Liver (tissue), 7 donors: ENCODE measurements at regions not wholly inside any gene's neighbourhood (a gene's known extent, or its start where the extent isn't known, plus 50 kb on each side); places are given as distances from the start of the nearest gene placed in this dataset.

Experiments used
- DNase-seq: peaks from one replicate; pipeline ENCODE4 v3.0.0-alpha.2; 2017; ENCODE audit warnings: low spot score
- H3K27ac ChIP-seq, 2 donors: one replicate each; pipeline ENCODE4 v1.7.0; 2013; ENCODE audit warnings: inconsistent platforms in 2 of 2, low read length in 2 of 2, control low read depth in 1 of 2, low read depth in 1 of 2, mild to moderate bottlenecking in 1 of 2
- H3K27me3 ChIP-seq, 4 donors: one replicate each; pipeline versions ENCODE4 v1.6.1 to v1.7.0; 2013; ENCODE audit warnings: low read length in 3 of 4, inconsistent platforms in 1 of 4, mild to moderate bottlenecking in 1 of 4, moderate library complexity in 1 of 4; ENCODE audit not compliant: control insufficient read depth in 4 of 4, insufficient read depth in 4 of 4
- H3K36me3 ChIP-seq, 4 donors: one replicate each; pipeline versions ENCODE4 v1.6.1 to v1.7.0; 2013; ENCODE audit warnings: low read length in 3 of 4, mild to moderate bottlenecking in 3 of 4, low read depth in 1 of 4, moderate library complexity in 1 of 4; ENCODE audit not compliant: control insufficient read depth in 4 of 4, insufficient read depth in 3 of 4
- H3K4me1 ChIP-seq, 4 donors: one replicate each; pipeline versions ENCODE4 v1.6.1 to v1.7.0; 2013; ENCODE audit warnings: low read length in 3 of 4, mild to moderate bottlenecking in 3 of 4, moderate library complexity in 1 of 4; ENCODE audit not compliant: control insufficient read depth in 4 of 4, insufficient read depth in 4 of 4
- H3K4me3 ChIP-seq, 3 donors: one replicate each; pipeline versions ENCODE4 v1.6.1 to v1.7.0; 2013; ENCODE audit warnings: low read length in 3 of 3, control low read depth in 1 of 3, low read depth in 1 of 3, mild to moderate bottlenecking in 1 of 3
- H3K9ac ChIP-seq, 2 donors: one replicate each; pipeline ENCODE4 v1.7.0; 2013; ENCODE audit warnings: low read length in 2 of 2, mild to moderate bottlenecking in 2 of 2, moderate library complexity in 2 of 2, control low read depth in 1 of 2, low read depth in 1 of 2
- H3K9me3 ChIP-seq, 4 donors: one replicate each; pipeline versions ENCODE4 v1.6.1 to v1.7.0; 2013; ENCODE audit warnings: low read length in 3 of 4; ENCODE audit not compliant: control insufficient read depth in 4 of 4
- EGR1 ChIP-seq, 2 donors: IDR thresholded peaks; 2 replicates each; pipeline ENCODE4 v1.6.1; 2016 to 2018; ENCODE audit warnings: antibody characterized with exemption in 2 of 2, low read depth in 2 of 2
- FOXA1 ChIP-seq: IDR thresholded peaks from 2 replicates; pipeline ENCODE4 v1.6.1; 2016; ENCODE audit warnings: antibody characterized with exemption
- FOXA2 ChIP-seq: IDR thresholded peaks from 2 replicates; pipeline ENCODE4 v1.6.1; 2016; ENCODE audit warnings: antibody characterized with exemption
- GABPA ChIP-seq, 2 donors: IDR thresholded peaks in 1 of 2; conservative IDR thresholded peaks in 1 of 2; 2 replicates each; pipeline ENCODE4 v1.6.1; 2016; ENCODE audit warnings: antibody characterized with exemption in 2 of 2, mild to moderate bottlenecking in 1 of 2, moderate library complexity in 1 of 2
- HNF4G ChIP-seq: IDR thresholded peaks from 2 replicates; pipeline ENCODE4 v1.6.1; 2016; ENCODE audit warnings: antibody characterized with exemption
- JUND ChIP-seq, 2 donors: IDR thresholded peaks; 2 replicates each; pipeline ENCODE4 v1.6.1; 2016; ENCODE audit warnings: antibody characterized with exemption in 2 of 2
- NR2F2 ChIP-seq: IDR thresholded peaks from 2 replicates; pipeline ENCODE4 v1.6.1; 2016; ENCODE audit warnings: antibody characterized with exemption
- RXRA ChIP-seq, 2 donors: IDR thresholded peaks; 2 replicates each; pipeline ENCODE4 v1.6.1; 2017 to 2018; ENCODE audit warnings: antibody characterized with exemption in 2 of 2, mild to moderate bottlenecking in 1 of 2
- SP1 ChIP-seq: IDR thresholded peaks from 2 replicates; pipeline ENCODE4 v1.6.1; 2018; ENCODE audit warnings: antibody characterized with exemption, mild to moderate bottlenecking
- TAF1 ChIP-seq: conservative IDR thresholded peaks from 2 replicates; pipeline ENCODE4 v1.6.1; 2016; ENCODE audit warnings: antibody characterized with exemption, mild to moderate bottlenecking
- YY1 ChIP-seq: IDR thresholded peaks from 2 replicates; pipeline ENCODE4 v1.6.1; 2016; ENCODE audit warnings: antibody characterized with exemption, mild to moderate bottlenecking
- WGBS: extraction: QIAGEN DNeasy Blood & Tissue Kit; methylation state at CpG from one replicate; pipeline ENCODE4 v1.1.7; 2013; 5-methylcytosine and 5-hydroxymethylcytosine counted together
- TF ChIP-seq, protein P1 (sequence below): IDR thresholded peaks from 2 replicates; pipeline ENCODE4 v1.6.1; 2016; ENCODE audit warnings: antibody characterized with exemption
- TF ChIP-seq, protein P2 (sequence below): IDR thresholded peaks from 2 replicates; pipeline ENCODE4 v1.6.1; 2016; ENCODE audit warnings: antibody characterized with exemption
- TF ChIP-seq, protein P3 (sequence below): IDR thresholded peaks from 2 replicates; pipeline ENCODE4 v1.6.1; 2016; ENCODE audit warnings: antibody characterized with exemption, mild to moderate bottlenecking
- TF ChIP-seq, protein P4 (sequence below): IDR thresholded peaks from 2 replicates; pipeline ENCODE4 v1.6.1; 2016; ENCODE audit warnings: antibody characterized with exemption
- donor health status: healthy.
- donor health status: healthy.
- donor health status: healthy.
- donor health status: healthy.

DNA sequence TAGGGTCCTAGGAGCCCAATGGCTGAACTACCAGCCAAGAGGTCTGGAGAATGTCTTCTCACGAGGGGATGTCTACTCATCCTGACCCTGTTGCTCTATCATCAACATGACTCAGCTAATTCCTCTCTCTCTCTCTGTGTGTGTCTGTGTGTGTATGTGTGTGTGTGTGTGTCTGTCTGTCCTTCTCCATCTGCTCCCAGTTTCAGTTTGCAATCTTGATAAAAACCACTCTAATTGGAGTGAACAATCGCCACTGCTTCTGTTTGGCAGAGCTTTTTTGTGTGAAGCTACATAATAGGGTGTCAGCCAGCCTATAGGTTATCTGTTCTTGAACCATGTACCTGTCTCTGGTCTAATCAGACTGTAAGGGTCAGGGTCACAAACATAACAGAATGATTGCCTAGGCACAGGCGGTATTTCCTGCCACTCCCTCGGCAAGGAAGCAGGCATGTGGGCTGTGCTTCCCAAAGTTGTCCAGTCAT is 219.8 kb downstream of the SH3BP4 start:
- H3K27ac ChIP-seq = no peak overlapping the region

DNA sequence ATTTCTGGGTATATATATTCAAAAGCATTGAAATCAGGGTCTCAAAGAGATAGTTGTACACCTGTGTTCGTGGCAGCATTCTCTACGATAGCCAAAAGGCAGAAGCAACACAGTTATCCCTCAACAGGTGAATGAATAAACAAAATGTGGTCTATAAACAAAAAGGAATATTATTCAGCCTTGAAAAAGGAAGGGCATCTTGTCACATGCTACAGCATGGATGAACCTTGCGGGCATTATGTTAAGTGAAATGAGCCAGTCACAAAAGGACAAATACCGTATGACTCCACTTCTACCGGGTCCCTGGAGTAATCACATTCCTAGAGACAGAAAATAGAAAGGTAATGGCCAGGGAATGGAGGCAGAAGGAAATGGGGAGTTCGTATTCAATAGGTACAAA is 228.8 kb downstream of the SH3BP4 start:
- no peak overlapping the region for H3K9ac ChIP-seq
- peaks cover 0 to 3% (median 0%) of the 10 kb centered on the region in 4 donors for H3K9me3 ChIP-seq
- no peak overlapping the region for H3K27ac ChIP-seq
- DNase-seq = no peak
- no peaks in the 10 kb centered on the region for H3K4me1 ChIP-seq
- no peak overlapping the region for H3K4me3 ChIP-seq
- TF ChIP-seq, protein P1, sequence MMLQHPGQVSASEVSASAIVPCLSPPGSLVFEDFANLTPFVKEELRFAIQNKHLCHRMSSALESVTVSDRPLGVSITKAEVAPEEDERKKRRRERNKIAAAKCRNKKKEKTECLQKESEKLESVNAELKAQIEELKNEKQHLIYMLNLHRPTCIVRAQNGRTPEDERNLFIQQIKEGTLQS = no peak
- TF ChIP-seq YY1 (no peak), RXRA (IDR thresholded peaks at IDR 0.05) (no peak), HNF4G (no peak), FOXA1 (no peak), NR2F2 (no peak)
- TF ChIP-seq, protein P2, sequence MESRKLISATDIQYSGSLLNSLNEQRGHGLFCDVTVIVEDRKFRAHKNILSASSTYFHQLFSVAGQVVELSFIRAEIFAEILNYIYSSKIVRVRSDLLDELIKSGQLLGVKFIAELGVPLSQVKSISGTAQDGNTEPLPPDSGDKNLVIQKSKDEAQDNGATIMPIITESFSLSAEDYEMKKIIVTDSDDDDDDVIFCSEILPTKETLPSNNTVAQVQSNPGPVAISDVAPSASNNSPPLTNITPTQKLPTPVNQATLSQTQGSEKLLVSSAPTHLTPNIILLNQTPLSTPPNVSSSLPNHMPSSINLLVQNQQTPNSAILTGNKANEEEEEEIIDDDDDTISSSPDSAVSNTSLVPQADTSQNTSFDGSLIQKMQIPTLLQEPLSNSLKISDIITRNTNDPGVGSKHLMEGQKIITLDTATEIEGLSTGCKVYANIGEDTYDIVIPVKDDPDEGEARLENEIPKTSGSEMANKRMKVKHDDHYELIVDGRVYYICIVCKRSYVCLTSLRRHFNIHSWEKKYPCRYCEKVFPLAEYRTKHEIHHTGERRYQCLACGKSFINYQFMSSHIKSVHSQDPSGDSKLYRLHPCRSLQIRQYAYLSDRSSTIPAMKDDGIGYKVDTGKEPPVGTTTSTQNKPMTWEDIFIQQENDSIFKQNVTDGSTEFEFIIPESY = no peak
- TF ChIP-seq, protein P3, sequence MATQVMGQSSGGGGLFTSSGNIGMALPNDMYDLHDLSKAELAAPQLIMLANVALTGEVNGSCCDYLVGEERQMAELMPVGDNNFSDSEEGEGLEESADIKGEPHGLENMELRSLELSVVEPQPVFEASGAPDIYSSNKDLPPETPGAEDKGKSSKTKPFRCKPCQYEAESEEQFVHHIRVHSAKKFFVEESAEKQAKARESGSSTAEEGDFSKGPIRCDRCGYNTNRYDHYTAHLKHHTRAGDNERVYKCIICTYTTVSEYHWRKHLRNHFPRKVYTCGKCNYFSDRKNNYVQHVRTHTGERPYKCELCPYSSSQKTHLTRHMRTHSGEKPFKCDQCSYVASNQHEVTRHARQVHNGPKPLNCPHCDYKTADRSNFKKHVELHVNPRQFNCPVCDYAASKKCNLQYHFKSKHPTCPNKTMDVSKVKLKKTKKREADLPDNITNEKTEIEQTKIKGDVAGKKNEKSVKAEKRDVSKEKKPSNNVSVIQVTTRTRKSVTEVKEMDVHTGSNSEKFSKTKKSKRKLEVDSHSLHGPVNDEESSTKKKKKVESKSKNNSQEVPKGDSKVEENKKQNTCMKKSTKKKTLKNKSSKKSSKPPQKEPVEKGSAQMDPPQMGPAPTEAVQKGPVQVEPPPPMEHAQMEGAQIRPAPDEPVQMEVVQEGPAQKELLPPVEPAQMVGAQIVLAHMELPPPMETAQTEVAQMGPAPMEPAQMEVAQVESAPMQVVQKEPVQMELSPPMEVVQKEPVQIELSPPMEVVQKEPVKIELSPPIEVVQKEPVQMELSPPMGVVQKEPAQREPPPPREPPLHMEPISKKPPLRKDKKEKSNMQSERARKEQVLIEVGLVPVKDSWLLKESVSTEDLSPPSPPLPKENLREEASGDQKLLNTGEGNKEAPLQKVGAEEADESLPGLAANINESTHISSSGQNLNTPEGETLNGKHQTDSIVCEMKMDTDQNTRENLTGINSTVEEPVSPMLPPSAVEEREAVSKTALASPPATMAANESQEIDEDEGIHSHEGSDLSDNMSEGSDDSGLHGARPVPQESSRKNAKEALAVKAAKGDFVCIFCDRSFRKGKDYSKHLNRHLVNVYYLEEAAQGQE = no peak
- no peaks in the 10 kb centered on the region for H3K36me3 ChIP-seq
- 83% methylated on average over 6 of the region's 6 CpGs for WGBS
- H3K27me3 ChIP-seq = peaks cover 0 to 4% (median under 1%) of the 10 kb centered on the region in 4 donors

More for the DNA sequence above, 219.8 kb downstream of the SH3BP4 start:
- Histone ChIP-seq H3K9me3 (peaks cover 0 to 3% (median 0%) of the 10 kb centered on the region in 4 donors), H3K4me1 (no peaks in the 10 kb centered on the region), H3K4me3 (no peak overlapping the region), H3K9ac (no peak overlapping the region), H3K27me3 (no peaks in the 10 kb centered on the region), H3K36me3 (no peaks in the 10 kb centered on the region)
- no peak for DNase-seq
- no peak for TF ChIP-seq TAF1
- 46% methylated on average over 4 of the region's 4 CpGs for WGBS

DNA sequence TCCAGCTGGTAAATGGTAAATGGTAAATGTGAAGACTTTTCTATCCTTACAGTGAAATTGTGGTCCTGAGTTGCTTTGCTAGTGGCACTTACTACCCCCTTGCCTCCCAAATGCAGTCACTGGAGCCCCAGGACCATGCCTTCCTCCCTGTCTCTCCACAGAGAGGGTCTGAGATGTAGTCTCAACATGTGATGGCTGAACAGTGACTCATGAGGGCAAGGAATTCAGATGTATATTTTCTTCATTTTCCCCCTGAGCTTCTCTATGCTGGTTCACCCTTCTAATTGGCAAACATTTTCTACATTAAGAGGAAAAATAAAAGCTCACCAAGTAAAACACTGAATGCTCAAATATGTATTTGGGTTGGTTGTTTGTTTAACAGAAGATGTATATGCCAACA is 232.0 kb downstream of the SH3BP4 start:
- no peak overlapping the region for H3K27ac ChIP-seq
- DNase-seq = no peak
- no peaks in the 10 kb centered on the region for H3K4me1 ChIP-seq
- H3K9ac ChIP-seq = no peak overlapping the region
- no peaks in the 10 kb centered on the region for H3K36me3 ChIP-seq
- peaks cover 0 to 4% (median under 1%) of the 10 kb centered on the region in 4 donors for H3K27me3 ChIP-seq
- H3K9me3 ChIP-seq = peaks cover 0 to 6% (median 0%) of the 10 kb centered on the region in 4 donors
- TF ChIP-seq RXRA (IDR thresholded peaks at IDR 0.05) (no peak), FOXA2 (no peak), HNF4G (no peak), GABPA (IDR thresholded peaks at IDR 0.05 in 1 of 2, conservative IDR thresholded peaks at IDR 0.05 in 1 of 2) (no peak), JUND (IDR thresholded peaks at IDR 0.05) (no peak), SP1 (no peak), EGR1 (IDR thresholded peaks at IDR 0.05; ENCODE audit: low read depth in 2 of 2) (no peak), FOXA1 (no peak)
- TF ChIP-seq, protein P1 = no peak
- TF ChIP-seq, protein P2 = no peak
- TF ChIP-seq, protein P4, sequence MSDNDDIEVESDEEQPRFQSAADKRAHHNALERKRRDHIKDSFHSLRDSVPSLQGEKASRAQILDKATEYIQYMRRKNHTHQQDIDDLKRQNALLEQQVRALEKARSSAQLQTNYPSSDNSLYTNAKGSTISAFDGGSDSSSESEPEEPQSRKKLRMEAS = no peak
- TF ChIP-seq, protein P3 = no peak
- no peak overlapping the region for H3K4me3 ChIP-seq
